ENCODE measurements at regions not wholly inside any gene's neighbourhood (a gene's known extent, or its start where the extent isn't known, plus 50 kb on each side); places are given as distances from the start of the nearest gene placed in this dataset.

DNA sequence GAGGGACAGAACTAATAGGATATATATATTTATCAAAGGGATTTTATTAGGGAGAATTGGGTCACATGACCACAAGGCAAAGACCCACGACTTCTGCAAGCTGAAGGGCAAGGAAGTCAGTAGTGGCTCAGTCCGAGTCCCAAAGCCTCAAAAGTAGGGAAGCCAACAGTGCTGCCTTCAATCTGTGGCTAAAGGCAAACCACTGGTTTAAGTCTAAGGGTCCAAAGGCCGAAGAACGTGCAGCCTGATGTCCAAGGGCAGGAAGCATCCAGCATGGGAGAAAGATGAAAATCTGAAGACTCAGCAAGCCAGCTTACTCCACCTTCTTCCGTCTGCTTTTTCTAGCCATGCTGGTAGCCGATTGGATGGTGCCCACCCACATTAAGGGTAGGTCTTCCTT, 157.9 kb upstream of the CRY1 start:
- Histone ChIP-seq H3K4me1 (ENCODE audit: control insufficient read depth, insufficient read depth, low read length) (no peaks in the 10 kb centered on the region), H3K4me3 (ENCODE audit: low read length) (no peak overlapping the region), H3K9me3 (ENCODE audit: control insufficient read depth, low read length) (no peaks in the 10 kb centered on the region), H3K36me3 (ENCODE audit: control insufficient read depth, insufficient read depth, low read length) (no peaks in the 10 kb centered on the region), H3K27me3 (ENCODE audit: control insufficient read depth, insufficient read depth, low read length) (no peaks in the 10 kb centered on the region), H3K9ac (ENCODE audit: low read length) (no peak overlapping the region)

DNA sequence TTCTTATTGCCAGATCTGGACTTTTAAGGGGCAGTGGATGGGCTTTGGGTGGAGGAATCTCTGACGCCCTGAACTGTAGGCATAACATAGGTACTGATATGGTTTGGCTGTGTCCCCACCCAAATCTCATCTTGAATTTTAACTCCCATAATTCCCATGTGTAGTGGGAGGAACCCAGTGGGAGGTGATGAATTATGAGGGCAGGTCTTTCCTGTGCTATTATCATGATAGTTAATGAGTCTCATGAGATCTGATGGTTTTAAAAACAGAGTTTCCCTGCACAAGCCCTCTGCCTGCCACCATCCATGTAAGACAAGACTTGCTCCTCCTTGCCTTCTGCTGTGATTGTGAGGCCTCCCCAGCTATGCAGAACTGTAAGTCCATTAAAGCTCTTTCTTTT, 160.0 kb upstream of the CRY1 start:
- Histone ChIP-seq H3K36me3 (ENCODE audit: control insufficient read depth, insufficient read depth, low read length) (no peaks in the 10 kb centered on the region), H3K9me3 (ENCODE audit: control insufficient read depth, low read length) (no peaks in the 10 kb centered on the region)

DNA sequence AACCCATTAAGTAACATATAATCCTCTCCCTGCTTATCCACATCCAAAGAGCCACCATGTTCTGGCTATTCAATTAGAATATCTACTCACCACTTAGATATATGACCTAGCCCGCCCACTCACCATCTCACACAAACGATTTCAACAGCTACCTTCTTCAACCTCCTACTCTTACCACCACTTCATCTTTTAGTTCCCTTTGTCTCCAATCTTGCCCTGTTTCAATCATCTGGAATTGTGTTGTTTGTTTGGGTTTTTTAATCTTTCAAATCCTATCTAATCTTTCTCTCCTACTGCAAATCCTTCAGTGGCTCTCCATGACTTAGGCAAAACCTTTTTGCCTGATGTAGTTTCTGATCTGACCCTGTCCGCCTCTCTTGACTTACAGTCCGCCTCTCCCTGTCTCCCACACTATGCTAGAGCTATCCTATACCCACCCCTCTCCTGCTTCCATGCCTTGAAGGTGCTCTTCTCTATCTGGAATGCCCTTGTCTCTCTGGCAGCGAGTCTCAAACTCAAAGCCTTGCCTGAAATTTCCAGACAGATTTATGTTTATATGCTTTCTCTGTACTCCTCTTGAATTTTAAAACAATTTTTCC, 161.0 kb upstream of the CRY1 start:
- Histone ChIP-seq H3K4me1 (ENCODE audit: control insufficient read depth, insufficient read depth, low read length) (no peaks in the 10 kb centered on the region), H3K9me3 (ENCODE audit: control insufficient read depth, low read length) (no peaks in the 10 kb centered on the region), H3K9ac (ENCODE audit: low read length) (no peak overlapping the region), H3K36me3 (ENCODE audit: control insufficient read depth, insufficient read depth, low read length) (no peaks in the 10 kb centered on the region), H3K27me3 (ENCODE audit: control insufficient read depth, insufficient read depth, low read length) (peaks cover 5% of the 10 kb centered on the region), H3K4me3 (ENCODE audit: low read length) (no peak overlapping the region)

More for the DNA sequence above, 160.0 kb upstream of the CRY1 start:
- peaks cover 5% of the 10 kb centered on the region for H3K27me3 ChIP-seq (ENCODE audit: control insufficient read depth, insufficient read depth, low read length)
- H3K4me3 ChIP-seq (ENCODE audit: low read length) = no peak overlapping the region
- no peak overlapping the region for H3K9ac ChIP-seq (ENCODE audit: low read length)
- H3K4me1 ChIP-seq (ENCODE audit: control insufficient read depth, insufficient read depth, low read length) = no peaks in the 10 kb centered on the region

DNA sequence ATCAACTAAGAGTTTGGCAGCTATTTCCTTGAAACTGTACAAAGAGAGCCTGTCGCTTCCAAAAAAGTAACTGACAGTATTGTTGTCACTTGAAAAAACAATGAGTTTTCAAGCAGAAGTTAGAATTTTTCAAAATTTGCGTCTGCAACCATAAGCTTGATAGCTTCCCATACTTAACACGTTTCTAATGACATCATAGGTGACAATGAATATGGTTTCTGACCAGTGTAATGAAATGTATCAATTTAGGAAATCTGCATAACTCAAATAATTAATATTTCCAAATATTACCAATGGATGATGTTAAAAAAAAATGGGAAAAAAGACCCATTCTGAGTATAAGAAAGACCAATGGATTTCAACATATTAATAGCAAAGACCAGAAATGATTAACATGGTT, 165.4 kb upstream of the CRY1 start:
- H3K36me3 ChIP-seq (ENCODE audit: control insufficient read depth, insufficient read depth, low read length) = no peaks in the 10 kb centered on the region
- H3K4me1 ChIP-seq (ENCODE audit: control insufficient read depth, insufficient read depth, low read length) = no peaks in the 10 kb centered on the region

DNA sequence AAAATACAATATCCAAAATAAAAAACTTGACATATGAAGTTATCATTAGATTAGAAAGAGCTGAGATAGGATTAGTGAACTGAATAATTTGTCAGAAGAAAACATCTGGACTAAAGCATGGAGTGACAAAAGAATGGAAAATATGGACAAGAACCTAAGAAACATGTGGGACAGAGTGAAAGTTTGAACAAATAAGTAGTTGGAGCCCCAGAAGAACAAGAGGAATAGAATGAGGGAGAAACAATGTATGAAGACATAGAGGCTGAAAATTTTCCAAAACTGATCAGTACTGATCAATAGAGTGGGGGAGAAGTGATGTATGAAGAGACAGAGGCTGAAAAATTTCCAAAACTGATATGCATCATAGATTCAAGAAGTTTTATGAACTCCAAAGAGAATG, 170.6 kb upstream of the CRY1 start:
- H3K9me3 ChIP-seq (ENCODE audit: control insufficient read depth, low read length) = no peaks in the 10 kb centered on the region
- H3K27me3 ChIP-seq (ENCODE audit: control insufficient read depth, insufficient read depth, low read length) = no peaks in the 10 kb centered on the region
- no peaks in the 10 kb centered on the region for H3K4me1 ChIP-seq (ENCODE audit: control insufficient read depth, insufficient read depth, low read length)
- H3K36me3 ChIP-seq (ENCODE audit: control insufficient read depth, insufficient read depth, low read length) = no peaks in the 10 kb centered on the region
- no peak overlapping the region for H3K4me3 ChIP-seq (ENCODE audit: low read length)
- no peak overlapping the region for H3K9ac ChIP-seq (ENCODE audit: low read length)

More for the DNA sequence above, 165.4 kb upstream of the CRY1 start:
- Histone ChIP-seq H3K9ac (ENCODE audit: low read length) (no peak overlapping the region), H3K27me3 (ENCODE audit: control insufficient read depth, insufficient read depth, low read length) (peaks cover 5% of the 10 kb centered on the region), H3K9me3 (ENCODE audit: control insufficient read depth, low read length) (no peaks in the 10 kb centered on the region), H3K4me3 (ENCODE audit: low read length) (no peak overlapping the region)

DNA sequence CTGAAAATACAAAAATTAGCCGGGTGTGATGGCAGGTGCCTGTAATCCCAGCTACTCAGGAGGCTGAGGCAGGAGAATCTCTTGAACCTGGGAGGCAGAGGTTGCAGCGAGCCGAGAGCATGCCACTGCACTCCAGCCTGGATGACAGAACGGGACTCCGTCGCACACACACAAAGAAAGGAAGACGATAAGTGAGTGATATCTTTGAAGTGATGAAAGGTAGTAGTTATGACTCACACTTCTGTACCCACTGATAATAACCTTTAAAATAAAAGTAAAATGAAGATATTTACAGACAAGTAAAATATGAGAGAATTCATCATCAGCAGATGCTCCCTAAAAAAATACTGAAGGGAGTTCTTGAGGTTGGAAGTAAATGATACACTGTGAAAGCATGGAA, 171.3 kb upstream of the CRY1 start:
- H3K4me3 ChIP-seq (ENCODE audit: low read length) = no peak overlapping the region

DNA sequence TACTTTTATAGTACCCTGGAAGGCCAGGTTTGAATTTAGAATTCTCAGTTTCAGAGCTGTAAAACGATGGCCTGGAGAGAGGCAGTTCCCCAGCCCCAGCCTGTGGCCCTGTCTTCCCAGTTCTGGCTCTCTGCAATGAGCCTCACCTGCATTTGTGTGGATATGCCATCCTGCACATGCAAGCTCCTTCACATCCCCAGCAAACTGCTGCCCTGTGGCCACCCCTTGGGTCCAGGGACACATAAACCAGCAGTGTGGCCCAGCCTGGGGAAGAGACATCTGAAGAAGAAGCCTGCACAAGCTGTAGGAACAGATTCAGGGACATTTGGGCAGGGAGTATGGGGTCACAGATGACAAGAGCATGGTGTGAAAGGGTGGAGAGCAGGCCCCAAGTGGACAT, 174.3 kb upstream of the CRY1 start:
- Histone ChIP-seq H3K36me3 (ENCODE audit: control insufficient read depth, insufficient read depth, low read length) (no peaks in the 10 kb centered on the region), H3K9ac (ENCODE audit: low read length) (no peak overlapping the region), H3K4me3 (ENCODE audit: low read length) (no peak overlapping the region), H3K4me1 (ENCODE audit: control insufficient read depth, insufficient read depth, low read length) (no peaks in the 10 kb centered on the region), H3K9me3 (ENCODE audit: control insufficient read depth, low read length) (no peaks in the 10 kb centered on the region), H3K27me3 (ENCODE audit: control insufficient read depth, insufficient read depth, low read length) (no peaks in the 10 kb centered on the region)

More for the DNA sequence above, 171.3 kb upstream of the CRY1 start:
- H3K27me3 ChIP-seq (ENCODE audit: control insufficient read depth, insufficient read depth, low read length) = no peaks in the 10 kb centered on the region
- no peak overlapping the region for H3K9ac ChIP-seq (ENCODE audit: low read length)
- H3K9me3 ChIP-seq (ENCODE audit: control insufficient read depth, low read length) = no peaks in the 10 kb centered on the region
- H3K36me3 ChIP-seq (ENCODE audit: control insufficient read depth, insufficient read depth, low read length) = no peaks in the 10 kb centered on the region
- H3K4me1 ChIP-seq (ENCODE audit: control insufficient read depth, insufficient read depth, low read length) = no peaks in the 10 kb centered on the region

DNA sequence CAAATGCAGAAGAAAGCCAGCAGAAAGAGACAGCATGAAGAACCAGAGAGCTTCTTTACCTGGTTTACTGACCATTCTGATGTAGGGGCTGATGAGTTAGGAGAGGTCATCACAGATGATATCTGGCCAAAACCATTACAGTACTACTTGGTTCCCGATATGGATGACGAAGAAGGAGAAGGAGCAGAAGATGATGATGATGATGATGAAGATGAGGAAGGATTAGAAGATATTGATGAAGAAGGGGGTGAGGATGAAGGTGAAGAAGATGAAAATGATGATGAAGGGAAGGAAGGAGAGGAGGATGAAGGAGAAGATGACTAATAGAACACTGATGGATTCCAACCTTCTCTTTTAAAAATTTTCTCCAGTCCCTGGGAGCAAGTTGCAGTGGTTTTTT, 178.2 kb upstream of the CRY1 start:
- Histone ChIP-seq H3K4me1 (ENCODE audit: control insufficient read depth, insufficient read depth, low read length) (no peaks in the 10 kb centered on the region), H3K9ac (ENCODE audit: low read length) (no peak overlapping the region)

DNA sequence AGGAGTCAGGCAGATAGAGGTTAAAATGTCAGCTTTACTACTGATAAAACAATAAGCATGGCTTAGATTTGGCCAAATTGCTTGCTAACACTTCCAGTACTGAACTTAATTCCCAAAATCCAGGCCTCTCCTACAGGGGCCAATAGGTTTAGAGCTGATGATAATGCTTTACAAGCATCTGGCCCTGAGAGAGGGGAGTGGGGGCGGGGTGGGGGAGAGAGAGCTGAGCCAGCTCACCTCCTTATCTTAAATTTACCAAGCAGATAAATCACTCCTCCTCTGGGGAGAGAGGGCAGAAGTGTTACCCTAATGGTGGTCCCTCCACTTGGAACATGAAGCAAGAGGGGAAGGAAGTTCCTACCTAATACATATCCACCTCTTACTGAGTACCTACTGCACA, 182.2 kb upstream of the CRY1 start:
- H3K36me3 ChIP-seq (ENCODE audit: control insufficient read depth, insufficient read depth, low read length) = no peaks in the 10 kb centered on the region
- no peaks in the 10 kb centered on the region for H3K4me1 ChIP-seq (ENCODE audit: control insufficient read depth, insufficient read depth, low read length)
- no peak overlapping the region for H3K9ac ChIP-seq (ENCODE audit: low read length)
- no peaks in the 10 kb centered on the region for H3K9me3 ChIP-seq (ENCODE audit: control insufficient read depth, low read length)
- peaks cover 3% of the 10 kb centered on the region for H3K27me3 ChIP-seq (ENCODE audit: control insufficient read depth, insufficient read depth, low read length)
- no peak overlapping the region for H3K4me3 ChIP-seq (ENCODE audit: low read length)

More for the DNA sequence above, 178.2 kb upstream of the CRY1 start:
- no peaks in the 10 kb centered on the region for H3K9me3 ChIP-seq (ENCODE audit: control insufficient read depth, low read length)
- no peaks in the 10 kb centered on the region for H3K27me3 ChIP-seq (ENCODE audit: control insufficient read depth, insufficient read depth, low read length)
- no peaks in the 10 kb centered on the region for H3K36me3 ChIP-seq (ENCODE audit: control insufficient read depth, insufficient read depth, low read length)
- no peak overlapping the region for H3K4me3 ChIP-seq (ENCODE audit: low read length)

DNA sequence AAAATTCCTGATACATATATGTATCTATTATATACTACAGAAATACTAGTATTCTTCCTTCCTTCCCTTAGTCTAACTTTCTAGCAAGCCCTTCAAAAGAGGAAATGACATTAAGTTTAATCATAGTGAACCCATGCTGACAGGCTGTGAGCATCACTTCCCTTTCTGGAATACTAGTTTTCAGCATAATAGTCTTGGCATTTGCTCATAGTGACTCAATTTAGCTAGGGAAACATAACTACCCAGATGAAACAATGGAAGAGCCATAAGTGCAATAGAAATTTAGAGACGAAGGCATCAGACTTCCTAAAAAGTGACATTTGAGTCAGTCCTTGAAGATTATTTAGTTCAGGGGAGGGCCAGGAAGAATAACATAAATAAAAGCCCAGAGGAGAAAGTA, 184.5 kb upstream of the CRY1 start:
- no peak overlapping the region for H3K9ac ChIP-seq (ENCODE audit: low read length)
- H3K9me3 ChIP-seq (ENCODE audit: control insufficient read depth, low read length) = no peaks in the 10 kb centered on the region
- peaks cover 3% of the 10 kb centered on the region for H3K27me3 ChIP-seq (ENCODE audit: control insufficient read depth, insufficient read depth, low read length)
- no peaks in the 10 kb centered on the region for H3K4me1 ChIP-seq (ENCODE audit: control insufficient read depth, insufficient read depth, low read length)
- no peaks in the 10 kb centered on the region for H3K36me3 ChIP-seq (ENCODE audit: control insufficient read depth, insufficient read depth, low read length)
- H3K4me3 ChIP-seq (ENCODE audit: low read length) = no peak overlapping the region

DNA sequence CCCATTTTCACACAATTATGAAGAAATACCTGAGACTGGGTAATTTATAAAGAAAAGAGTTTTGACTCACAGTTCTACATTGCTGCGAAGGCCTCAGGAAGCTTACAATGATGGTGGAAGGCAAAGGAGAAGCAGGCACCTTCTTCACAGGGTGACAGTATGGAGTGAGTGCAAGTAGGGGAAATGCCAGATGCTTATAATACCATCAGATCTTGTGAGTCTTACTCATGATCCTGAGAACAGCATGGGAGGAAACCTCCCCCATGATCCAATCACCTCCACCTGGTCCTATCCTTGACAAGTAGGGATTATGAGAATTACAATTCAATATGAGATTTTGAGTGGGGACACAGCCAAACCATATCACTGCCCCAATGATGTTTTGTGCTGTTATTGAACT, 189.3 kb upstream of the CRY1 start:
- Histone ChIP-seq H3K36me3 (ENCODE audit: control insufficient read depth, insufficient read depth, low read length) (no peaks in the 10 kb centered on the region), H3K4me1 (ENCODE audit: control insufficient read depth, insufficient read depth, low read length) (no peaks in the 10 kb centered on the region), H3K9ac (ENCODE audit: low read length) (no peak overlapping the region), H3K9me3 (ENCODE audit: control insufficient read depth, low read length) (no peaks in the 10 kb centered on the region), H3K4me3 (ENCODE audit: low read length) (no peak overlapping the region), H3K27me3 (ENCODE audit: control insufficient read depth, insufficient read depth, low read length) (peaks cover 3% of the 10 kb centered on the region)

DNA sequence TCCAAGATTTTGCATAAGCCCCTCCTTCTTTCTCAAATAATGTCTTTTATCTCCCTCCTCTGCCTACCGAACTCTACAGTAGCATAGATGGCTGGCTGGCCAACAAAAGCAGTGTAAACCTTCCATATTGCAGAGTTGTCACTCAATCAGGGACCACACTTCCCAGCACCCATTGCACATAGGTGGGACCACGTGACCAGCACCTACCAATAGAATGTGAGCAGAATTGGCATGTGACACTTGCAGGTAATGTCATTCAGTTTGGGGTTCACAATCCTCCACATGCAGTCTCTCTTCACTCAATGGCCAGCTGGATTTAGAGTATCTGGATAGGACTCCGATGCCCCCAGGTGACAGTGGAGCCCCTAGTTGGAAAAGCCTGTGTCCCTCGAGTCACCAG, 190.3 kb upstream of the CRY1 start:
- H3K9ac ChIP-seq (ENCODE audit: low read length) = no peak overlapping the region
- H3K4me3 ChIP-seq (ENCODE audit: low read length) = no peak overlapping the region
- H3K4me1 ChIP-seq (ENCODE audit: control insufficient read depth, insufficient read depth, low read length) = no peaks in the 10 kb centered on the region
- H3K9me3 ChIP-seq (ENCODE audit: control insufficient read depth, low read length) = no peaks in the 10 kb centered on the region
- peaks cover 3% of the 10 kb centered on the region for H3K27me3 ChIP-seq (ENCODE audit: control insufficient read depth, insufficient read depth, low read length)
- no peaks in the 10 kb centered on the region for H3K36me3 ChIP-seq (ENCODE audit: control insufficient read depth, insufficient read depth, low read length)

DNA sequence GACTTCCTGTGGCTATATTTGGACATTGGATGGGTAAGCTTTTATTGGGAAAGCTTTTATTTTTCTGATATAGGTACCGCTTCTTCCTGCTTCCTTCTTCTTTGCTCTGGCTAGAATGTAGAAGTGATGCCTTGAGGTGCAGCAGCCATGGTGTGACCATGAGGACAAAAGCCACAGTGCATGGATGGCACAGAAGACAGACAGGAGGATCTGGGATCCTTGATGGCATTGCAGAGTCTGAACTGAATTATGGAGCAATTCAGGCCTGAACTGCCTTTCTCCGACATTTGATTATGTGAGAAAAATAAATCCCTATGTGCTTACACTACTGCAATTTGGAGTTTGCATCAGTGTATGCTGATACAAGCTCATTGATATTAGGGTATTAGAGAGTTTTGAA, 191.3 kb upstream of the CRY1 start:
- H3K4me3 ChIP-seq (ENCODE audit: low read length) = no peak overlapping the region
- no peaks in the 10 kb centered on the region for H3K4me1 ChIP-seq (ENCODE audit: control insufficient read depth, insufficient read depth, low read length)
- no peak overlapping the region for H3K9ac ChIP-seq (ENCODE audit: low read length)
- H3K36me3 ChIP-seq (ENCODE audit: control insufficient read depth, insufficient read depth, low read length) = no peaks in the 10 kb centered on the region
- no peaks in the 10 kb centered on the region for H3K27me3 ChIP-seq (ENCODE audit: control insufficient read depth, insufficient read depth, low read length)
- no peaks in the 10 kb centered on the region for H3K9me3 ChIP-seq (ENCODE audit: control insufficient read depth, low read length)

Data from mucosa of stomach (tissue), 1 donor.